IPS-18a (cell line): ENCODE measurements at regions not wholly inside any gene's neighbourhood (a gene's known extent, or its start where the extent isn't known, plus 50 kb on each side); places are given as distances from the start of the nearest gene placed in this dataset.
"Not testable (repeated sequence)": the region's sequence is repeated elsewhere in the genome, so short reads cannot be mapped to it uniquely, and the experiment has no call there.

ENCODE experiments used
- H3K27ac ChIP-seq: one replicate; pipeline ENCODE4 v1.5.1; 2013; ENCODE audit warnings: low read length
- H3K27me3 ChIP-seq: one replicate; pipeline ENCODE4 v1.6.1; 2013; ENCODE audit warnings: mild to moderate bottlenecking, low read length; ENCODE audit not compliant: control insufficient read depth, insufficient read depth
- H3K36me3 ChIP-seq: one replicate; pipeline ENCODE4 v1.6.1; 2013; ENCODE audit warnings: low read depth, low read length; ENCODE audit not compliant: control insufficient read depth
- H3K4me1 ChIP-seq: one replicate; pipeline ENCODE4 v1.6.1; 2013; ENCODE audit warnings: low read depth, low read length; ENCODE audit not compliant: control insufficient read depth
- H3K4me3 ChIP-seq: one replicate; pipeline ENCODE4 v1.5.1; 2013; ENCODE audit warnings: low read length
- H3K9ac ChIP-seq: one replicate; pipeline ENCODE4 v1.6.1; 2013; ENCODE audit warnings: mild to moderate bottlenecking, low read length, moderate library complexity
- H3K9me3 ChIP-seq: one replicate; pipeline ENCODE4 v1.6.1; 2013; ENCODE audit warnings: low read depth, low read length; ENCODE audit not compliant: control insufficient read depth

- no peak overlapping the region for H3K27ac ChIP-seq
- H3K9ac ChIP-seq: no peak overlapping the region
- no peak overlapping the region for H3K4me3 ChIP-seq
- no peaks in the 10 kb centered on the region for H3K9me3 ChIP-seq
- H3K4me1 ChIP-seq: peaks cover 9% of the 10 kb centered on the region
- no peaks in the 10 kb centered on the region for H3K36me3 ChIP-seq
- H3K27me3 ChIP-seq: no peaks in the 10 kb centered on the region
These were observed 1120.7 kb upstream of the ALCAM start for GRCh38 chr3:104245981-104246380.

GRCh38 chr3:104257486-104257885, 1109.2 kb upstream of the ALCAM start:
- no peak overlapping the region for H3K4me3 ChIP-seq
- no peak overlapping the region for H3K27ac ChIP-seq
- H3K36me3 ChIP-seq: no peaks in the 10 kb centered on the region

GRCh38 chr3:104263477-104263876, 1103.2 kb upstream of the ALCAM start:
- no peaks in the 10 kb centered on the region for H3K27me3 ChIP-seq
- H3K4me3 ChIP-seq: no peak overlapping the region
- H3K27ac ChIP-seq: no peak overlapping the region
- H3K9ac ChIP-seq: no peak overlapping the region
- no peaks in the 10 kb centered on the region for H3K4me1 ChIP-seq
- no peaks in the 10 kb centered on the region for H3K36me3 ChIP-seq
- H3K9me3 ChIP-seq: no peaks in the 10 kb centered on the region

More at GRCh38 chr3:104257486-104257885, 1109.2 kb upstream of the ALCAM start:
- Histone ChIP-seq H3K9me3 (no peaks in the 10 kb centered on the region), H3K27me3 (no peaks in the 10 kb centered on the region), H3K9ac (no peak overlapping the region), H3K4me1 (no peaks in the 10 kb centered on the region)

DNA sequence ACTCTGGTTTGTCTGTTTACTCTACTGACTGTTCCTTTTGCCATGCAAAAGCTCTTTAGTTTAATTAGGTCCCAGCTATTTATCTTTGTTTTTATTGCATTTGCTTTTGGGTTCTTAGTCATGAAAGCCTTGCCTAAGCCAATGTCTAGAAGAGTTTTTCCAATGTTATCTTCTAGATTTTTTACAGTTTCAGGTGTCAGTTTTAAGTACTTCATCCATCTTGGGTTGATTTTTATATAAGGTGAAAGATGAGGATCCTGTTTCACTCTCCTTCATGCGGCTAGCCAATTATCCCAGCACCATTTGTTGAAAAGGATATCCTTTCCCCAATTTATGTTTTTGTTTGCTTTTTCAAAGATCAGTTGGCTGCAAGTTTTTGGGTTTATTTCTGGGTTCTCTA, 1100.5 kb upstream of the ALCAM start:
- H3K9me3 ChIP-seq, H3K27ac ChIP-seq, H3K27me3 ChIP-seq, H3K36me3 ChIP-seq, H3K9ac ChIP-seq, H3K4me1 ChIP-seq, H3K4me3 ChIP-seq: not testable (repeated sequence)

DNA sequence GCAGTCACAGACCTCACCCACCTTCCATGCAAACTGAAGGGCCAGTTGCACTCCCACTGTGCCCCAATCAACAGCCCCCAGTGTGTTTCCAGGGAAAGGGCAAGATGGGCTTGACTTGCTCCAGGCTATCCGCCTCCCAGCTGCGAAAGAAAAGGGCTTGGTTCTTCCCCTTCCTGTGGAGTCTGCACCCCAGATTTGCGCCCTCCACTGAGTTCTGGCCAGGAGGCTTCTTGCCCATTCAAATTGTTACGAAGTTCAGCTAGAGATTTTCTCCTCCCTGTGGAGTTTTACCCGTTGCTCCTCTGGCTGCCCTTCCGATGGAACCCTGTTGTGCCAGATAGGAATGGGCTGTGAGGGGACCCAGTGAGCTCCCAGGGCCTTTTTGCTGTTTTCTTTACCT, 1096.9 kb upstream of the ALCAM start:
- H3K27ac ChIP-seq: no peak overlapping the region

DNA sequence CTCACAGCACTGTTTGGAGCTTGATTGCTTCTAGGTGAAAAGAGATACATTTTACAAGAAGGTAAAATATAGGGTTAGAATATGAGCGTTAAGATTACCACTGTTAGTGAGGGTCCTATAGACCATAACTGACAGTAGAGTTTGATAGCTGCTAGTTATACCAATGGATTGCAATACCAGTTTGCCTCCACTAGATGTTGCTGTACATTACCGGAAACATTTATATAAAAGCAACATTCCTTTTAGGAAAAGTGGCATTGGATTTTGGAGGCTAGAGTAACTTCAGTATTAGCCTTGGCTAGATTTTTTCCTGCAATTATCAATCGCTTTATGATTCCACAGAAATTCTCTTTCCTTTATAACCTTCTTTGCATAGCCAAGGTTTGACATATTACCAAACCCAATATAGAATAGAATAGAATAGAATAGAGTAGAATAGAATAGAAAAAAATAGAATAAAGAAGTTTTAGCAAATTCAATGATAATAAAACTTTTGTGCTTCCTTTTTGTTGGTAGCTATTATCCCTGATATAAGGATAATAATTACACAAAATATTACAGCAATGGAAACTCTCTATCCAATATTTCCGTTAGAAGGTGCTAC, 1093.6 kb upstream of the ALCAM start:
- no peak overlapping the region for H3K9ac ChIP-seq
- H3K4me3 ChIP-seq: no peak overlapping the region
- no peak overlapping the region for H3K27ac ChIP-seq
- no peaks in the 10 kb centered on the region for H3K4me1 ChIP-seq
- H3K36me3 ChIP-seq: no peaks in the 10 kb centered on the region
- no peaks in the 10 kb centered on the region for H3K27me3 ChIP-seq
- peaks cover 21% of the 10 kb centered on the region for H3K9me3 ChIP-seq

More for the DNA sequence above, 1096.9 kb upstream of the ALCAM start:
- Histone ChIP-seq H3K36me3 (no peaks in the 10 kb centered on the region), H3K4me3 (no peak overlapping the region), H3K4me1 (no peaks in the 10 kb centered on the region), H3K9ac (no peak overlapping the region), H3K9me3 (no peaks in the 10 kb centered on the region), H3K27me3 (no peaks in the 10 kb centered on the region)

DNA sequence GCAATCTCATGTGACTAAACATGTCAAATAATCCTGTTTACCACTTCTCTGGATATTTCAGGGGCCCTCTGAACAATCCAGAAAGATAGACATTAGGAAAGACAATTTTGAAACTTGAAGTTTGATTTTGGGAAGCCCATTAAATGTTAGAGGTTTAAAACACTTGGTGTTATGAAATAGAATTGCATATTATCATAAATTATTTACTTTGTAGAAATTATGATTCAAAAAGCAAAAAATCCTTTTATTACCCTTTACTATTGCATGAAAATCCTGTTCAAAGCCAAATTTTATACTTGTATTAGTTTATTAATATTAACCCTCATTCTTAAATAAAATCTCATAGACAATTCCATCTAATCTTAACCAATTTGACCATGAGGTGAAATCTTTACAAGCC, 1091.5 kb upstream of the ALCAM start:
- no peaks in the 10 kb centered on the region for H3K27me3 ChIP-seq
- peaks cover 32% of the 10 kb centered on the region for H3K9me3 ChIP-seq
- H3K4me3 ChIP-seq: no peak overlapping the region
- H3K27ac ChIP-seq: no peak overlapping the region
- no peak overlapping the region for H3K9ac ChIP-seq
- no peaks in the 10 kb centered on the region for H3K4me1 ChIP-seq
- H3K36me3 ChIP-seq: no peaks in the 10 kb centered on the region

DNA sequence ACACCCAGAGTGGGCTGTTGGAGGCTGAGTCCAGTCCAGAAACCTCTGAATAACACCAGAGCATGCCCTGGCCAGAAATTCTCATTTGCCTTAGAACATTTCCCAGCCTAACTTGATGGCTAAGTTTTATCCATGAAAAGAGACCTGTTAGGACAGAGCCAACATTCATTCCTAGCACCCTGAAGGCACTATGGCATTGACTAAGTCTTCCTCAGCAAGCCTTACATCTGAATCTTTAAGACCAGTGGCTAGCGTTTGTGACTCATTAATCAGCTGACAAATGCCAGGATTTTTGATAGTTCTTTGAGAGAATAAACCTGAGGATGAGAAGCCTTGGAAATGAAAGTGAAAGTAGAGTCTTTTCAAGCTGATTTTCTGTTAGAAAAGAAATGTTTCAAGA, 1087.1 kb upstream of the ALCAM start:
- Histone ChIP-seq H3K27ac (no peak overlapping the region), H3K9ac (no peak overlapping the region), H3K9me3 (peaks cover 53% of the 10 kb centered on the region), H3K36me3 (no peaks in the 10 kb centered on the region), H3K4me1 (no peaks in the 10 kb centered on the region), H3K4me3 (no peak overlapping the region), H3K27me3 (no peaks in the 10 kb centered on the region)

DNA sequence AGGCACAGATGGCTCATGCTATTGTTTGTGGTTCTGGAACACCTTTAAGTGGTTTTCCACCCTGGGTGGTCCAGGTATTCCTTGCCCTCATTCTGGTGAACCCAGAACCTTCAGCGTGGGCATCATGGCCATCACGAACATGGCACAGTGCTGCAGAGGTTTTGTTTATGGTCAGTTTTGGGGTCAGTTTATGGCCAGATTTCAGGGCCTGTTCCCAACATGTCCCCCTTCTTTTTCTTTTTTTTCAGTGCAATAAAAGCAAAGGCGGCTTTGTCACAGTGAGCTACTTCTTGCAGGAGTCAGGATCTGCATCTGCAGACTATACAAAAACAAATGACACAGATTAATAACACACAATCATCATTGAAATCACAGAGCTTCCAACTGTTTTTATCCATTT, 1085.0 kb upstream of the ALCAM start:
- no peaks in the 10 kb centered on the region for H3K4me1 ChIP-seq
- H3K9ac ChIP-seq: no peak overlapping the region
- H3K9me3 ChIP-seq: peaks cover 46% of the 10 kb centered on the region
- no peaks in the 10 kb centered on the region for H3K27me3 ChIP-seq
- H3K36me3 ChIP-seq: no peaks in the 10 kb centered on the region
- no peak overlapping the region for H3K4me3 ChIP-seq
- H3K27ac ChIP-seq: no peak overlapping the region

DNA sequence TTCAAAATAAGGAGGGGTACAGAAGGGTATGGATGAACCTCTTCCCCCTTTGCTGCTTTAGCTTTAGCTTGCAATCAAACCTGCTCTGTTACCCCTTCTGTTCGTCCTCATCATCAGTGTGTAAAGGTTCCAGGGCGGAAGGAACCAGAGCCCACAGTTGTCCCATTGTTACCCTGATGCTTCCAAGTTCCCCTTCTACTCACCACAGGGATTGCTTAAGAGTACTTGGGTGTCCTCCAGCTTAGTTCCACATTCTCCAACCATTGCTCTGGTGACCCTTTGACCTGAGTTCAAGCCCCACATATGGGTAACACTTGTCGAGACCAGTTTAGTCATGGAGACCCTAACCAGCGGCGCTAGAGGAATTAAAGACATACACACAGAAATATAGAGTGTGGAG, 1080.1 kb upstream of the ALCAM start:
- H3K9ac ChIP-seq: no peak overlapping the region
- H3K4me1 ChIP-seq: peaks cover 5% of the 10 kb centered on the region
- no peaks in the 10 kb centered on the region for H3K36me3 ChIP-seq
- H3K27ac ChIP-seq: no peak overlapping the region
- H3K9me3 ChIP-seq: peaks cover 19% of the 10 kb centered on the region
- H3K27me3 ChIP-seq: no peaks in the 10 kb centered on the region
- H3K4me3 ChIP-seq: no peak overlapping the region

- Histone ChIP-seq H3K4me1 (peaks cover 10% of the 10 kb centered on the region), H3K9ac (no peak overlapping the region), H3K27ac (no peak overlapping the region), H3K27me3 (no peaks in the 10 kb centered on the region), H3K36me3 (no peaks in the 10 kb centered on the region), H3K4me3 (no peak overlapping the region), H3K9me3 (peaks cover 7% of the 10 kb centered on the region)
These were observed 1075.3 kb upstream of the ALCAM start for GRCh38 chr3:104291437-104291851.

GRCh38 chr3:104291878-104292277, 1074.8 kb upstream of the ALCAM start:
- H3K9ac ChIP-seq: no peak overlapping the region
- no peaks in the 10 kb centered on the region for H3K36me3 ChIP-seq
- H3K27ac ChIP-seq: no peak overlapping the region
- peaks cover 4% of the 10 kb centered on the region for H3K9me3 ChIP-seq
- H3K4me1 ChIP-seq: peaks cover 10% of the 10 kb centered on the region
- no peak overlapping the region for H3K4me3 ChIP-seq
- H3K27me3 ChIP-seq: no peaks in the 10 kb centered on the region
